HCT116 (cell line): ENCODE measurements at regions not wholly inside any gene's neighbourhood (a gene's known extent, or its start where the extent isn't known, plus 50 kb on each side); places are given as distances from the start of the nearest gene placed in this dataset.

Experiments used
- JUND ChIP-seq: IDR thresholded peaks from 2 replicates; pipeline ENCODE4 v1.6.1; 2012
- POLR2A ChIP-seq: IDR thresholded peaks from 2 replicates; pipeline ENCODE4 v1.7.0; 2011; ENCODE audit warnings: borderline replicate concordance; ENCODE audit not compliant: insufficient read depth, insufficient read length; ENCODE audit errors: extremely low read depth
- TF ChIP-seq, protein P1 (sequence below), 3 experiments: fragments of 200-600 bp in 1 of 3; sonication (generic) in 1 of 3; IDR thresholded peaks in 2 of 3; conservative IDR thresholded peaks in 1 of 3; 2 replicates each; pipeline ENCODE4 v1.5.1; 2012 to 2017; ENCODE audit warnings: low read depth in 2 of 3, low read length in 2 of 3, antibody characterized with exemption in 1 of 3, borderline replicate concordance in 1 of 3, control low read depth in 1 of 3, mild to moderate bottlenecking in 1 of 3, mixed read lengths in 1 of 3, mixed run types in 1 of 3, moderate library complexity in 1 of 3; ENCODE audit not compliant: insufficient read depth in 1 of 3
- TF ChIP-seq, protein P2 (sequence below): IDR thresholded peaks from 2 replicates; pipeline ENCODE4 v1.6.1; 2012
- TF ChIP-seq, protein P3 (sequence below): IDR thresholded peaks from 2 replicates; pipeline ENCODE4 v1.6.1; 2012

GRCh38 chr11:72512956-72513355 lies 78.6 kb upstream of the CLPB start:
- TF ChIP-seq, protein P1, sequence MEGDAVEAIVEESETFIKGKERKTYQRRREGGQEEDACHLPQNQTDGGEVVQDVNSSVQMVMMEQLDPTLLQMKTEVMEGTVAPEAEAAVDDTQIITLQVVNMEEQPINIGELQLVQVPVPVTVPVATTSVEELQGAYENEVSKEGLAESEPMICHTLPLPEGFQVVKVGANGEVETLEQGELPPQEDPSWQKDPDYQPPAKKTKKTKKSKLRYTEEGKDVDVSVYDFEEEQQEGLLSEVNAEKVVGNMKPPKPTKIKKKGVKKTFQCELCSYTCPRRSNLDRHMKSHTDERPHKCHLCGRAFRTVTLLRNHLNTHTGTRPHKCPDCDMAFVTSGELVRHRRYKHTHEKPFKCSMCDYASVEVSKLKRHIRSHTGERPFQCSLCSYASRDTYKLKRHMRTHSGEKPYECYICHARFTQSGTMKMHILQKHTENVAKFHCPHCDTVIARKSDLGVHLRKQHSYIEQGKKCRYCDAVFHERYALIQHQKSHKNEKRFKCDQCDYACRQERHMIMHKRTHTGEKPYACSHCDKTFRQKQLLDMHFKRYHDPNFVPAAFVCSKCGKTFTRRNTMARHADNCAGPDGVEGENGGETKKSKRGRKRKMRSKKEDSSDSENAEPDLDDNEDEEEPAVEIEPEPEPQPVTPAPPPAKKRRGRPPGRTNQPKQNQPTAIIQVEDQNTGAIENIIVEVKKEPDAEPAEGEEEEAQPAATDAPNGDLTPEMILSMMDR (IDR thresholded peaks at IDR 0.05 in 2 of 3, conservative IDR thresholded peaks at IDR 0.05 in 1 of 3; ENCODE audit: borderline replicate concordance in 1 of 3, insufficient read depth in 1 of 3, low read depth in 2 of 3, low read length in 2 of 3), result no peak
- TF ChIP-seq, protein P2, sequence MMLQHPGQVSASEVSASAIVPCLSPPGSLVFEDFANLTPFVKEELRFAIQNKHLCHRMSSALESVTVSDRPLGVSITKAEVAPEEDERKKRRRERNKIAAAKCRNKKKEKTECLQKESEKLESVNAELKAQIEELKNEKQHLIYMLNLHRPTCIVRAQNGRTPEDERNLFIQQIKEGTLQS, result no peak
- no peak for TF ChIP-seq POLR2A
- no peak for TF ChIP-seq JUND
- TF ChIP-seq, protein P3, sequence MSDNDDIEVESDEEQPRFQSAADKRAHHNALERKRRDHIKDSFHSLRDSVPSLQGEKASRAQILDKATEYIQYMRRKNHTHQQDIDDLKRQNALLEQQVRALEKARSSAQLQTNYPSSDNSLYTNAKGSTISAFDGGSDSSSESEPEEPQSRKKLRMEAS, result no peak
